Lower leg skin (tissue), 4 donors: ENCODE measurements at regions not wholly inside any gene's neighbourhood (a gene's known extent, or its start where the extent isn't known, plus 50 kb on each side); places are given as distances from the start of the nearest gene placed in this dataset.

Experiments
- DNase-seq, 2 donors: peaks; one replicate each; pipeline ENCODE4 v3.0.0-alpha.2; 2019; ENCODE audit warnings: low spot score in 2 of 2
- H3K4me3 ChIP-seq: fragments of 200-600 bp; sonication (generic); 2 replicates; pipeline ENCODE4 v1.5.1; 2017; ENCODE audit warnings: mild to moderate bottlenecking, low read depth; ENCODE audit not compliant: poor library complexity, severe bottlenecking
- POLR2A ChIP-seq, 2 donors: fragments of 450-650 bp; IDR thresholded peaks; one replicate each; pipeline ENCODE4 v1.6.1; 2016 to 2017; ENCODE audit warnings: antibody characterized with exemption in 2 of 2, mild to moderate bottlenecking in 1 of 2, moderate library complexity in 1 of 2
- WGBS, 2 donors: methylation state at CpG; one replicate each; pipeline ENCODE4 v1.1.5; 2018; 5-methylcytosine and 5-hydroxymethylcytosine counted together
- intact Hi-C: fragments of 100-400 bp; cut with DNase I; formaldehyde crosslinking; loops from one replicate; pipeline ENCODE4 v1.15.0; 2023; ENCODE audit warnings: low total_unique reads
- TF ChIP-seq, protein P1 (sequence below), 3 donors: fragments of 450-650 bp; IDR thresholded peaks; one replicate each; pipeline ENCODE4 v1.5.1; 2016; ENCODE audit warnings: antibody characterized with exemption in 3 of 3, mild to moderate bottlenecking in 3 of 3, moderate library complexity in 2 of 3

DNA sequence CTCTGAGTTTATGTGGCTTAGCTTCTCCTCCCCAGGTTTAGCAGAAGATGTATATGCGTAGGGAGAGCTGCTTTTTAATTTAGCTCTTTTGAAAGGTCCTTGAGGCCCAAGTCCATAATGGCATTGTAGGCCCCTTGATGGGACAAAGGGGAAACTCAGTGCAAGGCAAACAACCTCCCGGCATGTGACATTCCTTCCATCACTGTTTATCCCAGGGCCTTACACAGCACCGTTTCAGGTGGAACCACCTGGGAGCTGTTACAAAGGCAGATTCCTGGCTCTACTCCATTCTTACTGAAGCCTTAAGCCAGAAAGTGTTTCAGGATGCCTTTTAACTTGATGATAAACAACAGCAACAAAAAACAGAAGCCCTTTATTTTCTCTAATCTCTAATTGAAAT is 555.4 kb downstream of the SLC4A3 start:
- intact Hi-C loops: no loop called here
- DNase-seq: no peak
- no peak overlapping the region for H3K4me3 ChIP-seq
- TF ChIP-seq, protein P1, sequence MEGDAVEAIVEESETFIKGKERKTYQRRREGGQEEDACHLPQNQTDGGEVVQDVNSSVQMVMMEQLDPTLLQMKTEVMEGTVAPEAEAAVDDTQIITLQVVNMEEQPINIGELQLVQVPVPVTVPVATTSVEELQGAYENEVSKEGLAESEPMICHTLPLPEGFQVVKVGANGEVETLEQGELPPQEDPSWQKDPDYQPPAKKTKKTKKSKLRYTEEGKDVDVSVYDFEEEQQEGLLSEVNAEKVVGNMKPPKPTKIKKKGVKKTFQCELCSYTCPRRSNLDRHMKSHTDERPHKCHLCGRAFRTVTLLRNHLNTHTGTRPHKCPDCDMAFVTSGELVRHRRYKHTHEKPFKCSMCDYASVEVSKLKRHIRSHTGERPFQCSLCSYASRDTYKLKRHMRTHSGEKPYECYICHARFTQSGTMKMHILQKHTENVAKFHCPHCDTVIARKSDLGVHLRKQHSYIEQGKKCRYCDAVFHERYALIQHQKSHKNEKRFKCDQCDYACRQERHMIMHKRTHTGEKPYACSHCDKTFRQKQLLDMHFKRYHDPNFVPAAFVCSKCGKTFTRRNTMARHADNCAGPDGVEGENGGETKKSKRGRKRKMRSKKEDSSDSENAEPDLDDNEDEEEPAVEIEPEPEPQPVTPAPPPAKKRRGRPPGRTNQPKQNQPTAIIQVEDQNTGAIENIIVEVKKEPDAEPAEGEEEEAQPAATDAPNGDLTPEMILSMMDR (IDR thresholded peaks at IDR 0.05): no peak
- TF ChIP-seq POLR2A (IDR thresholded peaks at IDR 0.05): no peak
- WGBS, 2 donors: 78 to 80% methylated on average over 3 of the region's 3 CpGs

DNA sequence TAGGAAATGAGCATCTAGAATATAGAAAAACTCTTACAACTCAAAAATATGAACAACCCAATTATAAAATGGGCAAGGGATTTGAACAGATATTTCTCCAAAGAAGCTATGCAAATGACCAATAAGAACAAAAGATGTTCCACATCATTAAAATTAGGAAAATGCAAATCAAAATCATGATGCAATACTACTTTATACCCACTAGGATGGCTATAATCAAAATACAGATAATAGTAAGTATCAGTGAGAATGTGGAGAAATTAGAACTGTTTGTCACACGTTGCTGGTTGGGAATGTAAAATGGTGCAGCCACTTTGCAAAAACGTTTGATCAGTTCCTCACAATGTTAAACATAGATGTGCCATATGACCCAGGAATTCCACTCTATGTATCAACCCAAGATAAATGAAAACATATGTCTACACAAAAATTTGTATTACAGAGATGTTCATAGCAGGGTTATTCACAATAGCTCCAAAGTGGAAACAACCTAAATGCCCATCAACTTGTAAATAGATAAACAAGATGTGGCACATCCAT is 558.4 kb downstream of the SLC4A3 start:
- DNase-seq: no peak
- no peak overlapping the region for H3K4me3 ChIP-seq
- no peak for TF ChIP-seq POLR2A (IDR thresholded peaks at IDR 0.05)
- TF ChIP-seq, protein P1 (IDR thresholded peaks at IDR 0.05): no peak
- intact Hi-C loops: no loop called here
- 34 to 50% methylated on average over 2 of the region's 2 CpGs for WGBS, 2 donors

DNA sequence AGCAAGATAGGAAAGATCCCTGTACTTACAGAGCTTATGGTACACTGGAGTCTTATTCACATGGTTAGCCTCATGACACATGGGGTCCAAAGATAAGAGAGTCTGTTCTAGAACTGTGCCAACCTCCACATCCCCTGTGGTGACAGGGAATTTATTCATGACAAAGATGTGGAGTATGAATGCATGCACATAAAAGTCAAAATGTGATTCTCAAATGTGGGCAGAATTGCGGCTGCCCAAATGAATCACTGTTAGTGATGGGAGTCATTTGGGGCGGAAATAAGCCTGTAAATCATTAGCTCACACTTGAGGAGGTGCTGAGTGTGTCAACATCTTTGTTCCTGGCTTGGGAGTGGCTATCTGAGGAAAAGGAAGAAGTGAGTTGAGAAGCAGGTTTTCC is 560.6 kb downstream of the SLC4A3 start:
- no peak for TF ChIP-seq POLR2A (IDR thresholded peaks at IDR 0.05)
- TF ChIP-seq, protein P1 (IDR thresholded peaks at IDR 0.05): no peak
- 36 to 50% methylated on average over 2 of the region's 2 CpGs for WGBS, 2 donors
- no peak for DNase-seq
- intact Hi-C loops: no loop called here
- no peak overlapping the region for H3K4me3 ChIP-seq

DNA sequence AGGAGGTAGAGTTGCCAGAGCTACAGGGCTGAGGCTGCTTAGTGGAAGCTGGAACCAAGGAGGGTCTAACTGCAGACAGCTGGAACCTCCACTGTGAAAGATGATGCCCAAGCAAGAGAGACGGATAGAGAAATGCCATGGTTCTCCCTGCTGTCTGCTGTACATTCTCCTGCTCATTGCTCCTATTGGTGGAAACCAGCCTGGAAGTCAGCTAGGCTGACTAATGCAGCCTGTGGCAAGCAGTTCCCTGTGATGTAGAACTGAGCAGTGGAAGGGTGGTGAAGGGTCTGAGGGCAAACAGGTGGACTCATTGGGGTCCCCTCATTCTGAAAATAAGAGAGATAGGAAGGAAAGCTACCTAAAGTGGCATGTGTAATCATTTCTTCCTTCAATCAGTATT is 563.6 kb downstream of the SLC4A3 start:
- no peak for DNase-seq
- 0 to 43% methylated on average over 1 of the region's 1 CpG for WGBS, 2 donors
- H3K4me3 ChIP-seq: no peak overlapping the region
- intact Hi-C loops: no loop called here
- TF ChIP-seq POLR2A (IDR thresholded peaks at IDR 0.05): no peak
- TF ChIP-seq, protein P1 (IDR thresholded peaks at IDR 0.05): no peak

DNA sequence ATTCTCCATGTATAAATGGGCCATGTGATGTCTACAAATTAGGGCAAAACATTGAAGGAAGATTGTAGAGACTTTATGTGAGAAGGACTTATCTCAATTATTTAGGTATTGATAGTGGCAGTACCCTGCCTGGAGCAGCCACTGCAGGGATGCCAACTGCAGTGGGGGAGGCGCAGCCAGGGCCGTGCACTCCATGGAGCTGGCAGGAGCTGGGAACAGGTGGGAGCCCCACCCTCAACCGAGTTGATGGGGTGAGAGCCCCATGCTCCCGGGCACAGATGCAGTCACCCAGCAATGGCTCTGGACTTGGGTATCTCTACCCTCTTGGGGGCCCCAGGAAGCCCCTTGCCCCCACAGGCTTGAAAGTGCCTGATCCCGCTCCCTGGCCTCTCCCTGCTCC is 564.3 kb downstream of the SLC4A3 start:
- 93 to 98% methylated on average over 3 to 5 of the region's 5 CpGs for WGBS, 2 donors
- no peak overlapping the region for H3K4me3 ChIP-seq
- intact Hi-C loops: no loop called here
- TF ChIP-seq, protein P1 (IDR thresholded peaks at IDR 0.05): no peak
- no peak for TF ChIP-seq POLR2A (IDR thresholded peaks at IDR 0.05)
- DNase-seq: no peak
